ENCODE measurements at regions not wholly inside any gene's neighbourhood (a gene's known extent, or its start where the extent isn't known, plus 50 kb on each side); places are given as distances from the start of the nearest gene placed in this dataset.
"Not testable (repeated sequence)": the region's sequence is repeated elsewhere in the genome, so short reads cannot be mapped to it uniquely, and the experiment has no call there.

GRCh38 chr10:109665321-109665720, 258.0 kb downstream of the XPNPEP1 start:
- no peaks in the 10 kb centered on the region for H3K9me3 ChIP-seq (replicated peaks)
- no peak overlapping the region for H3K4me3 ChIP-seq
- no peaks in the 10 kb centered on the region for H3K36me3 ChIP-seq
- H3K4me1 ChIP-seq (replicated peaks) = no peaks in the 10 kb centered on the region
- H3K27ac ChIP-seq = no peak overlapping the region
- no peaks in the 10 kb centered on the region for H3K27me3 ChIP-seq (replicated peaks)
- no peak for DNase-seq (ENCODE audit: low read depth in 1 of 2, low spot score in 2 of 2)

GRCh38 chr10:109664554-109664953, 258.8 kb downstream of the XPNPEP1 start:
- H3K27ac ChIP-seq = no peak overlapping the region

DNA sequence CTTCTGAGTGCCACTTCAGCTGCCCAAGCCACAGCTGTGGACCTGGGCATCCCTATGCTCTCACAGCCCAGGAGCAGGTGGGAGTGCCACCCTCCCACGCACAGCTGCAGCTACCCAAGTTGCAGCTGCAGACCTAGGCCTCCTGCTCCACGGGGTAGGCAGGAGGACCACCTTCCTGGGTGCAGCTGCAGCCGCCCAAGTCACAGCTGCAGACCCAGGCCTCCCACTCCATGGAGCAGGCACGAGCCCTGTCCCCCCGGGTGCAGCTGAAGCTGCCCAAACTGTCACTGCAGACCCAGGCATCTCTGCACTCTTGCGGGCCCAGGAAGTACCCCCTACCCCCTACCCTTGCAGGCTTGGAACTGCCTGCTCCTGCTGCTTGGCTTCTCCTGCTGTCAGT, 260.2 kb downstream of the XPNPEP1 start:
- Histone ChIP-seq H3K9me3 (replicated peaks) (no peaks in the 10 kb centered on the region), H3K4me1 (replicated peaks) (no peaks in the 10 kb centered on the region), H3K27me3 (replicated peaks) (no peaks in the 10 kb centered on the region), H3K36me3 (no peaks in the 10 kb centered on the region), H3K4me3 (no peak overlapping the region), H3K27ac (no peak overlapping the region)
- DNase-seq (ENCODE audit: low read depth in 1 of 2, low spot score in 2 of 2) = no peak

More at GRCh38 chr10:109664554-109664953, 258.8 kb downstream of the XPNPEP1 start:
- Histone ChIP-seq H3K36me3 (no peaks in the 10 kb centered on the region), H3K9me3 (replicated peaks) (no peaks in the 10 kb centered on the region), H3K4me1 (replicated peaks) (no peaks in the 10 kb centered on the region), H3K4me3 (no peak overlapping the region), H3K27me3 (replicated peaks) (no peaks in the 10 kb centered on the region)
- DNase-seq (ENCODE audit: low read depth in 1 of 2, low spot score in 2 of 2) = no peak

- not testable (repeated sequence) for H3K4me3 ChIP-seq; H3K27me3 ChIP-seq (replicated peaks); H3K4me1 ChIP-seq (replicated peaks); H3K36me3 ChIP-seq; H3K9me3 ChIP-seq (replicated peaks); H3K27ac ChIP-seq; DNase-seq (ENCODE audit: low read depth in 1 of 2, low spot score in 2 of 2)
Measured at GRCh38 chr10:109652612-109653011, 270.7 kb downstream of the XPNPEP1 start.

DNA sequence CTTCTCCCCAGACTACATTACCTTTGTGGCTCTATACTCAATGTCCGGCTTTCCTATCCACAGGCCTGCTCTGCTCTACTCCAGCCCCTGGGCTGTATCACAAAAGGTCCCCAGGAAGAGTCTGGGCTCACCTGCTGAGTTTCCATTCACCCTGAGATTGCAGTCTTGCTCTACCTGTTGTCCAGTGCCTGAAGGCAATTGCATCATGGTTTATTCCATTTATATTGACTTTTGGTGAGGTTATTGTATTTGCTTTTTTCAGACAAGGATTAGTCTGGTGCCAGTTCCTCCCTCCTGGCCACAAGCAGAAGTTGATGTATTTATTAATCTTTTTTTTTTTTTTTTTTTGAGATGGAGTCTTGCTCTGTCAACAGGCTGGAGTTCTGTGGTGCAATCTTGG, 273.1 kb downstream of the XPNPEP1 start:
- Histone ChIP-seq H3K36me3 (no peaks in the 10 kb centered on the region), H3K4me1 (replicated peaks) (no peaks in the 10 kb centered on the region), H3K27ac (no peak overlapping the region), H3K9me3 (replicated peaks) (no peaks in the 10 kb centered on the region), H3K27me3 (replicated peaks) (no peaks in the 10 kb centered on the region; the same call in 1 of the 2 replicates), H3K4me3 (no peak overlapping the region)
- DNase-seq (ENCODE audit: low read depth in 1 of 2, low spot score in 2 of 2) = no peak

- Histone ChIP-seq H3K4me3 (no peak overlapping the region), H3K27ac (no peak overlapping the region), H3K27me3 (replicated peaks) (no peaks in the 10 kb centered on the region; the same call in 1 of the 2 replicates), H3K9me3 (replicated peaks) (no peaks in the 10 kb centered on the region), H3K36me3 (no peaks in the 10 kb centered on the region), H3K4me1 (replicated peaks) (no peaks in the 10 kb centered on the region)
- no peak for DNase-seq (ENCODE audit: low read depth in 1 of 2, low spot score in 2 of 2)
Measured at GRCh38 chr10:109647627-109648026, 275.7 kb downstream of the XPNPEP1 start.

DNA sequence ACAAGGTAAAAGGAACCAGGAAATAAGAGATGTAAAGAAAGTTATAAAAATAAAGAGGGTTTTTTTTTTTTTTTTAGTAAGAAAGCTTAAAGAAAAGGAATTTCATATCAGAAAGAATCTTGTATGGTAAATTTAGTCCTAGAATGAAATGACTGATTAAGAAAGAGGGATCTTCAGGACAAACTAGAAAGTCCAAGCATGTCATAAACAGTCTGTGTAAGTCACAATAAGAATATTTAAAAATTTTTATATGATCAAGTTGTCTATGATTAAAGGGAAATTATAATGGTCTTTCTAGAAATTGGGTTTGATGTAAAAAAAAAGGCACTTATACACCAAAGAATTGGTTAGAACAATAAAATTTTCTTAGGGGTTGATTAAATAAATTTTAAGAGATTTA, 289.5 kb downstream of the XPNPEP1 start:
- Histone ChIP-seq H3K9me3 (replicated peaks) (no peaks in the 10 kb centered on the region; the same call in 1 of the 2 replicates), H3K27ac (no peak overlapping the region), H3K4me3 (no peak overlapping the region), H3K4me1 (replicated peaks) (no peaks in the 10 kb centered on the region), H3K36me3 (no peaks in the 10 kb centered on the region), H3K27me3 (replicated peaks) (no peaks in the 10 kb centered on the region)
- DNase-seq (ENCODE audit: low read depth in 1 of 2, low spot score in 2 of 2) = no peak

DNA sequence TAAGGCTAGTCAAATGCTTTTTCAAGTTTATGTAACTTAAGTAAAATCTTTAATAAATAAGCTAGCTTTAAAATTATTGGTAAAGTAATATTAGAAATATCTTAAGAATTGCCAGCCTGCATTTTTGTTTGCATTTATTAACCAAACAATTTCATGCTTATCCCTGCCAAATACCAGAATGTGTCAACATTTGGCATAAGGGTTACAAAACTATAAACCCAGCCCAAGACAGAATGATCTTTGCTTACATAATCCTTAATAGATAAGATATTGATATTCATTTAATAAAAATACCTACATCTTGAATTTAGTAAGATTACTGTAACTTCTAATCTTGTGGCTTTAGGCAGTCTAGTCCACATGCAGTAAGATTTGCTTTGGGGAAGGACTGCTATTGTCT, 290.3 kb downstream of the XPNPEP1 start:
- not testable (repeated sequence) for H3K9me3 ChIP-seq (replicated peaks); H3K27me3 ChIP-seq (replicated peaks); H3K27ac ChIP-seq; H3K4me1 ChIP-seq (replicated peaks); H3K36me3 ChIP-seq; DNase-seq (ENCODE audit: low read depth in 1 of 2, low spot score in 2 of 2); H3K4me3 ChIP-seq

GRCh38 chr10:109624939-109625338, 298.4 kb downstream of the XPNPEP1 start:
- H3K9me3 ChIP-seq (replicated peaks) = no peaks in the 10 kb centered on the region
- no peak for DNase-seq (ENCODE audit: low read depth in 1 of 2, low spot score in 2 of 2)
- H3K27ac ChIP-seq = no peak overlapping the region
- no peaks in the 10 kb centered on the region for H3K4me1 ChIP-seq (replicated peaks)
- no peak overlapping the region for H3K4me3 ChIP-seq
- no peaks in the 10 kb centered on the region for H3K36me3 ChIP-seq
- H3K27me3 ChIP-seq (replicated peaks) = no peaks in the 10 kb centered on the region

DNA sequence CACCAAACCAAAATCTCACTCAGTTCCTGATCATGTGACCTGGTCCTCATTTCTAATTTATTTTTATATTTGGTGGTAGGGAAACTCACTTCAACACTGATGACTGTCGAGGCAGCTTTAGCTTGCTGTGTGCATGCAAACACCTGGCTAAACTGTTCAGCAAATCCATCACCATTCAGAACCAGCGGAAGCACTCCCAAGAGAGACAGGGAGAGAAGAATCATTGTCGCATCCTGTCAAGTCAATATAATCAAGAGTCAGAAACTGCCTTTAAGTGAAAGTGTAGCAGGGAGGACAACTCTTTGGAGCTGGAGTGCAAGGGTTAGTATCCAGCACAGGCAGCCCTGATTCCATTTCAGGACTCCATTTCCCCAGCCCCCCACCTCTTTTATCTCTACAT, 300.7 kb downstream of the XPNPEP1 start:
- no peaks in the 10 kb centered on the region for H3K27me3 ChIP-seq (replicated peaks)
- no peaks in the 10 kb centered on the region for H3K4me1 ChIP-seq (replicated peaks)
- H3K27ac ChIP-seq = no peak overlapping the region
- no peak for DNase-seq (ENCODE audit: low read depth in 1 of 2, low spot score in 2 of 2)
- no peaks in the 10 kb centered on the region for H3K9me3 ChIP-seq (replicated peaks)
- H3K36me3 ChIP-seq = no peaks in the 10 kb centered on the region
- H3K4me3 ChIP-seq = no peak overlapping the region

DNA sequence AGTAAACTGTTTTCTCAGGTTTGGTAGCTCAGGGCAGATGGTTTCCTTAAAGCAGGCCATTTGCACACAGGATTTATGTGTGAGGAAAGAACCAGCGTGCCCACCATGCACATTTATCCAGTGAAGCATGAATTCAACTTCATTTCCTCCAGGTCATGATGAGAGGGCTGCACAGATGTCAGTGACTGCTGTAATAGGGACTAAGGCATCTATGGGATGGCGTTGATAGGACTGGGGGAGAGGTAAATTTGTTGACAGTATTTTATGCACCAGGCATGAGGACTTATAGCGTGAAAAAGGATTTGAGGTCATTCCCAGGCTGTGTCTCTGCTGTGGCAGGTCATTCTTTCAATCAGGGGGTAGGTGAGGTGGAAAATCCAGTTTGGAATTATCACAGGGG, 302.9 kb downstream of the XPNPEP1 start:
- H3K27ac ChIP-seq = no peak overlapping the region
- DNase-seq (ENCODE audit: low read depth in 1 of 2, low spot score in 2 of 2) = no peak
- H3K4me1 ChIP-seq (replicated peaks) = no peaks in the 10 kb centered on the region
- H3K4me3 ChIP-seq = no peak overlapping the region
- no peaks in the 10 kb centered on the region for H3K27me3 ChIP-seq (replicated peaks)
- H3K36me3 ChIP-seq = no peaks in the 10 kb centered on the region
- H3K9me3 ChIP-seq (replicated peaks) = no peaks in the 10 kb centered on the region

- H3K27me3 ChIP-seq (replicated peaks) = no peaks in the 10 kb centered on the region
- no peak overlapping the region for H3K4me3 ChIP-seq
- H3K27ac ChIP-seq = no peak overlapping the region
- no peak for DNase-seq (ENCODE audit: low read depth in 1 of 2, low spot score in 2 of 2)
- no peaks in the 10 kb centered on the region for H3K4me1 ChIP-seq (replicated peaks)
- H3K9me3 ChIP-seq (replicated peaks) = no peaks in the 10 kb centered on the region
- no peaks in the 10 kb centered on the region for H3K36me3 ChIP-seq
Measured at GRCh38 chr10:109619914-109620313, 303.4 kb downstream of the XPNPEP1 start.

DNA sequence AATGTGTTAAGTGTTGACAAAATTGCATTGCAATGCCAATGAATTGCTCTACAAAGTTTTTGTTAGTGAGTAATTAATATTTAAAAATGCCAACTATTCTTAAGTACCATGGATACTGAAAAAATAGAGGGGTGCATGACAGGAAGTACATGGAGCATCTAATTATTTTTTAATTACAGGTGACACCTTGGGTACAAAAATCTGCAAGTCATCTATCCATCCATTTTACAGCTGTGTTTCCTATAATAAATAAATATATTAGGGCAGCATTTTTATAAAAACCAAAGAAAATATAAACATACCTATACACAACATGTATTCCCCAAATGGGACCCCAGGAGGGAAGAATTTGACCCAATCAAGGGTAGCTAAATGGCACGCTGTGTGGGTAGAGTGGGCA, 304.6 kb downstream of the XPNPEP1 start:
- H3K27ac ChIP-seq = no peak overlapping the region
- H3K9me3 ChIP-seq (replicated peaks) = no peaks in the 10 kb centered on the region
- H3K4me1 ChIP-seq (replicated peaks) = no peaks in the 10 kb centered on the region
- no peak overlapping the region for H3K4me3 ChIP-seq
- DNase-seq (ENCODE audit: low read depth in 1 of 2, low spot score in 2 of 2) = no peak
- H3K27me3 ChIP-seq (replicated peaks) = no peaks in the 10 kb centered on the region
- H3K36me3 ChIP-seq = no peaks in the 10 kb centered on the region

GRCh38 chr10:109618301-109618700, 305.0 kb downstream of the XPNPEP1 start:
- H3K36me3 ChIP-seq = no peaks in the 10 kb centered on the region
- no peak for DNase-seq (ENCODE audit: low read depth in 1 of 2, low spot score in 2 of 2)
- no peaks in the 10 kb centered on the region for H3K9me3 ChIP-seq (replicated peaks)
- H3K4me3 ChIP-seq = no peak overlapping the region
- no peak overlapping the region for H3K27ac ChIP-seq
- H3K27me3 ChIP-seq (replicated peaks) = no peaks in the 10 kb centered on the region
- no peaks in the 10 kb centered on the region for H3K4me1 ChIP-seq (replicated peaks)

DNA sequence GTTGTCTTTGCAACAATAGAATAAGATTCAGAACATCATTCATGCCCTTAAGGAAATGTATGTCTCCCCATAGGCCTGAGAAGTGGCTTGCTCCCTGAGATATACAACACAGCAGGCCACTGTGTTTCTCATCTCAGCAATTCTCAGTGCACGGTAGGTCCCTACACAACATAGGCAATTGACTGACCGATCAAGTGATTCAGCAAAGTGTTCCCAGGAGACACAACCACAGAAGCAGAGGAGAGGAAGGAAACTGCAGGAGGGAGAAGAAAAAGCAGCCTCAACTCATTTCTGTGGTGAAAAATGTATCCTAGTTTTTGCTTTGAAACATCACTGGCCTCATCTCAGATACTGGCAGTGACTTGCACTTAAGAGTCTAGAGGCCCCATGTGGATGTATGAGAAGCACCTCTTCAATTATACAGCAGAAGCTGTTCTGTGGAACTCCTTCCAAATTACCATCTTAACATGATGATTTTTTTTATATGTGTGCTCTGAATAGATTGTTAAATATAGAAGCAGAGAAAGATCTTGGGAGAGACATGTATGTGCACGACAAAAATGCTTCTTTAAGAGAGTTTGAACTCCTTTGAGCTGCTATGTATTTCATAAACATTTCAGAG, 306.8 kb downstream of the XPNPEP1 start:
- Histone ChIP-seq H3K9me3 (replicated peaks) (no peaks in the 10 kb centered on the region), H3K36me3 (no peaks in the 10 kb centered on the region), H3K27me3 (replicated peaks) (no peaks in the 10 kb centered on the region), H3K4me1 (replicated peaks) (no peaks in the 10 kb centered on the region), H3K27ac (no peak overlapping the region), H3K4me3 (no peak overlapping the region)
- no peak for DNase-seq (ENCODE audit: low read depth in 1 of 2, low spot score in 2 of 2)

Data from SJSA1 (cell line).